GM19099 (cell line): ENCODE measurements at regions not wholly inside any gene's neighbourhood (a gene's known extent, or its start where the extent isn't known, plus 50 kb on each side); places are given as distances from the start of the nearest gene placed in this dataset.

Experiments used
- POLR2A ChIP-seq: IDR thresholded peaks from 3 replicates; pipeline ENCODE4 v1.6.1; 2011; ENCODE audit warnings: low read depth; ENCODE audit not compliant: insufficient read length; ENCODE audit errors: extremely low read depth

DNA sequence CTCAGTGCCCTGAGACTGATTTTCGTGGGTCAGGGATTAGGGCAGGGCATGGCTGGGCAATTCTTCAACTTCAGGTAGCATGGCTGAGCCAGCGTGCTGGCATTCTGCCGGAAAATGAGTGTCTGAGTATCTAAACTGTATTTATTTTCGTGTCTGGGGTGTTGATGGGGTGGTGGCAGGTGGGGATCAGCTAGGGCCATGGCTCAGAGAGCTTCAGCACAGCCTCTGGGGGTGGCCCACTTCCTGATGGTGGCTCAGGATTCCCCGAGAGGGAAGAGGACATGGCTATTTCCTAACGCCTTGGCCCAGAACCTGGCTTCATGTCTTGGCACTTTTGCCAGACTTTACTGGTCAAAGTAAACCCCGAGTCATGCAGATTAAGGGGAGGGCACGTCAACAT, 260.5 kb downstream of the GADD45G start:
- TF ChIP-seq POLR2A, result no peak

GRCh38 chr9:89865981-89866380, 261.2 kb downstream of the GADD45G start:
- TF ChIP-seq POLR2A, result no peak

- no peak for TF ChIP-seq POLR2A
These were observed 261.9 kb downstream of the GADD45G start for GRCh38 chr9:89866701-89867100.

GRCh38 chr9:89868100-89868499, 263.3 kb downstream of the GADD45G start:
- TF ChIP-seq POLR2A, result no peak

DNA sequence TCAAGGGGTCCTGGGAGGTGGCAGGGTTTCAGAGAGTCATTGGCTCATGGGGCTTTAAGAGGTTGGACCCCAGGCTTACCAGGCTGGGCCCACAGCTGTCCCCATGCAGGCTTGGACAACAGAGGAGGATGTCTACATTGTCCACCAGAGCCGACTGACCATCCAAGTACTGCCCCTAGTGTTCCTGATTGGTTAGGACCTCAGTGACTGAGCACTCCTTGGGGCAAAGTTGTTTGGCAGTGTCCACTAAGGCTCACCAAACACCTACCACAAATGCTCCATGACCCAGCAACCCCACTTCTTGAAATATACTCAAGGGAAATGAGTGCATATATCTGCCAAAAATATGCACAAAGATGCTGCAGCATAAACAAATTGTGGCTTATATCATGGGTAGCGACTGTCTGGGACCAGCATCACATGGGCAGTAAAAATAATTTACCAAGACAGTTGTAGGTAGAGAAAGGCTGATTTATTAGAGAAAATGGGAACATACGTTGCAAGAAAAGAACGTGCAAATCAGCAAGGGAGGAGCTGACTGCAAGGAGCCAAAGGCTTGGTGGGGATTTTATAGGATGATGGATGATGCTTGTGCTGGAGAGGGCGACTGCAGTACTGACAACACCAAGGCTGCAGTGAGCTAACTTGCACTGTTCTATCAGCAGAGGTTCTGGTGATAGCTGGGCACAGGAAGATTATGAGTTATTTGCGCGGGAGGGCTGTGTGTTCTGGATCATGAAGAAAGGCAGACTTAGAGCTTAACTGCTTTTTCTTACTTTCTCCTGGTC, 265.2 kb downstream of the GADD45G start:
- no peak for TF ChIP-seq POLR2A

DNA sequence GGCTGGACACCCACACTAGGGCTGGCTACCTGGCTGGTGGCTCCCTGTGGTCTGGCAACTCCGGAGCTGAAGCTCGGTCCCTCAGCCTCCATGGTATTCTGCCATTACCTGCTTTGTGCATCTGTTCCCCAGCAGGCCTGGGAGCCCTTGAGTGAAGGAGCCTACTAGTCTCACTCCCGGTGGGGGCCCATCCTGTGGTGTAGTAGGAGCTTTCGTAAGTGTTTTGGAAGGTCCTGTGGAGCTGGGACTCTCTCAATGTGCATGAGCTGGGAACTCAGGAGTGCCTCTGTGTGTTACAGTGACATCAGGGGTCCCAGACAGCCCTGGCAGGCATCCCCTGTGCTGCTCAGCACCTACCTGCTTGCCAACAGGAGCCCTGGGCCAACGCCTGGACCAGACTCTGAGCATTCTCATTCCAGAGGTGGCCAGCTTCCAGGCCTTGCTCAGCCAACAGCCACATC, 267.1 kb downstream of the GADD45G start:
- no peak for TF ChIP-seq POLR2A

DNA sequence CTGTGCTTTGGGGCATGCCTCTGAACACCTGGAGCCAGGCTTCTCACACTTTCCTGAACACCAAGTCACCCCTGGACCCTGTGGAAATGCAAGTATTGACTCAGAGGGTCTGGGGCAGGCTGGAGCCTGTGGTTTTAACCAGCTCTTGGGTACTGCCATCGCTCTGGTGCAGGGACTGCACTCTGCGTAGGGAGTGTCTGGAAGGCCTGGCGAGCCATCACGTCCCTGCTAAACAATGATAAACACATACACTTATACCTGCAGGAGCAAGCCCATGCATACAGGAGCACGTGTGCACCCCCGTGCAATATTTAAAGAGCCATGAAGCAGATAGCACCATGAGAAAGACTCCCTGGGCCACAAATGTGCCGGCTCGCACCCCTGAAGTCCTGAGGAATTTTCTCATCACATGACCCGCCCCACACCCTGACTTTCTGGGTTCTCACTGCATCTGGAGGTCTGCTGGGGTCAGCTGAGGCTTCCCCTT, 267.7 kb downstream of the GADD45G start:
- TF ChIP-seq POLR2A, result no peak

GRCh38 chr9:89872913-89873707, 268.3 kb downstream of the GADD45G start:
- TF ChIP-seq POLR2A, result no peak

GRCh38 chr9:89873801-89874200, 269.0 kb downstream of the GADD45G start:
- no peak for TF ChIP-seq POLR2A

DNA sequence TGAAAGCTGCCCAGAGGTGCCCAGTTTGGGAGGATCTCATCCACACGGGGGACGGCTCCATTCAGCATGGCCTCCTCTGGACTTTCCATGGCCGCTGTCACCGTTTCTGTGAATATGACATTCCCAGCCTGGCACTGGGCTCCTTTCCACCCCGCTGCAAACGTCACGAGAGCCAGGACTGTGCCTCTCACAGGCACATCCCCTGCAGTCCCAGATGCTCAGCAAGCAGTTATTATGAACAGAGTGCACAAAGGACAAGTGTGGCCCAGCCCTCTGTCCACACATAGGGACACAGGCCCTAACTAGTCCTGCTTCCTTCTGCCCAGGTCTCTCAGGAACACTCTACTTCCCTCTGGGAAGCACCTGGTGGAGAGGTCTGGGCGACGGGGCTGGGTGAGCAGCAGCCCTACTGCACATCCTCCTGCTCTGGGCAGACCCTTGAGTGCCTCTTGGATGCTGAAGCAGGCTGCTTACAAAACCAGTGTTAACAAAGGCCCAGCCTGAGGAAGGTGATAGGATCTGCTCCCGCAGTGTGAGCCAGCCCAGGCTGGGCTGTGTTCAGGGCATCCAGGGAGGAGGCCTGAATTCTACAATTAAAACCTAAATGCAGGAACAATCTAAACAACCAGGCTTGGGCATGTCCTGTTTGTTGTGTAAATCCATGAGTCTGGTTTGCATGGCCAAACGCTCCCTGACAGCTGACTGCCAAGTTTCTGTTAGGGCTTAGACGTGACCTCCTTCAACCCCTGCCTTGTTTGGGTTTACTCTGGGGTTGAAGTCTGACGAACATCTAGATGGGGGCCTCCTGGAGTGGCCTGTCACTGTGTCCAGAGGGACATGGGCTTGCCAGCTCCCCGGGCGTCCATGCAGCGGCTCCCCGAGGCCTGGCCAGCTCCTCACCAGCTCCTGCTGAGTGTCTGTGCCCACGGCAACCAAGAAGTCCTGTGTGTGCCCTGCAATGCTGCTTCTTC, 269.8 kb downstream of the GADD45G start:
- no peak for TF ChIP-seq POLR2A

DNA sequence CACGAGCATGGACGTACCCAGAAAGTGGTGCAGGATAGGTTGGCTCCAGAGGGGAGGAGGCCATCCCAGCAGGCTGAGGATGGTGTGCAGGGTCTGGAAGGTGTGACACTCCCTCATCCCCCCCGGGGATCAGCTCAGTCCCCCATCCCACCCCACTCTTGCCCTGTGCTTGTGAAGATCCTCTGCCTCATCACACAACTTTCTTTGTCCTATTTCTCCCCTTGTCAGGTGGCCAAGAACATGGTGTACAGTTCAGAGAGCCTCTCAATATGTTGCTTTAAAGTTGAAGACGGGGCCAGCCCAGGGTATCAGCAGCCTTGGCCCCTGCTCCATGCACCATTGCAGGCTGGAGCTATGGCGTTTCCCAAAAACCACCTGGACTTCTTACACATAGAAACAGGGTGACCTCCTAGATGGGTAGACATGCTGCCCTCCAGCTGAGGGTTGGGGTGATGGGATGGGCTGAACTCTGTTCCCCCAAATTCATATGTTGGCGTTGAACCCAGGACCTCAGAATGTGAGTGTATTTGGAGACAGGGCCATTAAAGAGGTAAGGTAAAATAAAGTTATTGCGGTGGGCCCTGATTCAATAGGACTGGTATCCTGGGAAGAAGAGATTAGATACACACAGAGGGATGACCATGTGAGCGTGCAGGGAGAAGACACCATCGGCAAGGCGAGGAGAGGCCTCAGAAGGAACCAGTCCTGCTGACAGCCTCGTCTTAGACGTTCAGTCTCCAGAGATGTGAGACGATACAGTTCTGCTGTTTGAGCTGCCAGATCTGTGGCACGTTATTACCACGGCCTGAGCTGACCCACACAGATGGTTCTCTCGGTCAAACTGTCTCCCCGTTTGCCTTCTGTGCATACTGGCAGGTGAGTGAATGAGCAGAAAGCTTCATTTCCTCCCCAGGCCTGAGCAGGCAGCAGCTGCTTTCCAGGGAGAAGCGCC, 272.5 kb downstream of the GADD45G start:
- TF ChIP-seq POLR2A, result no peak

DNA sequence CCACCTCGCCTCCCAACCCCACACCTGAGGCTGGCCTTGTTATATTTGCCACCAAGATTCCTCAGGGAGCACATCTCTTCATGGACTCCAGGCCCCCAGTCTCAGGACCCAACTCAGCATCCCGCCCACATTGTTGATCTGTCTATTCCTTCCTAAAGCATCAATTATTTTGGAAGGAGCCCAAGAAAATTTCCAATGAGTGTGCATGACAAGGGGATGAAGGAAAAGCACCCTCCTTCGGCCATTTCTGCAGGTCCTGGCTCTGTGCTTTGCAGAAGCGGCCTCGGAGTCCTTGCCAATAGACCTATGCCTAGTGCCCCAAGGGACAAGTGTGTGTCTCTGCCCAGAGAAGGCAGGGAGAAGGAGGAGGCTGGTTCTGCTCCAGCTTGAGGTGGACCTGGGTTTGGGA, 273.2 kb downstream of the GADD45G start:
- no peak for TF ChIP-seq POLR2A

GRCh38 chr9:89878687-89879086, 273.9 kb downstream of the GADD45G start:
- TF ChIP-seq POLR2A, result no peak

- TF ChIP-seq POLR2A, result no peak
These were observed 274.5 kb downstream of the GADD45G start for GRCh38 chr9:89879276-89879675.
